NT2/D1 (cell line): ENCODE measurements at regions not wholly inside any gene's neighbourhood (a gene's known extent, or its start where the extent isn't known, plus 50 kb on each side); places are given as distances from the start of the nearest gene placed in this dataset.

Experiments used
- DNase-seq: peaks from one replicate; pipeline ENCODE4 v3.0.0-alpha.2; 2011; ENCODE audit warnings: low read depth, low spot score
- H3K27me3 ChIP-seq: 2 replicates; pipeline ENCODE4 v1.6.0; 2011; ENCODE audit warnings: mild to moderate bottlenecking; ENCODE audit not compliant: insufficient read length, insufficient read depth
- H3K36me3 ChIP-seq: 2 replicates; pipeline ENCODE4 v1.6.1; 2011; ENCODE audit warnings: mild to moderate bottlenecking, low read length, mixed read lengths; ENCODE audit not compliant: insufficient read depth, insufficient read length
- H3K4me1 ChIP-seq: 2 replicates; pipeline ENCODE4 v1.5.1; 2011; ENCODE audit not compliant: insufficient read depth, insufficient read length
- H3K4me3 ChIP-seq: 2 replicates; pipeline ENCODE4 v1.5.1; 2011; ENCODE audit warnings: low read depth; ENCODE audit not compliant: insufficient read length
- H3K9ac ChIP-seq: 2 replicates; pipeline ENCODE4 v1.6.0; 2011; ENCODE audit warnings: low read depth; ENCODE audit not compliant: insufficient read length
- H3K9me3 ChIP-seq: 2 replicates; pipeline ENCODE4 v1.5.1; 2011; ENCODE audit warnings: mild to moderate bottlenecking, low read length; ENCODE audit not compliant: insufficient read depth
- SUZ12 ChIP-seq: IDR thresholded peaks from 2 replicates; pipeline ENCODE4 v1.6.1; 2011; ENCODE audit not compliant: insufficient read length, insufficient read depth; ENCODE audit errors: extremely low read depth
- YY1 ChIP-seq: IDR thresholded peaks from 2 replicates; pipeline ENCODE4 v1.6.1; 2011; ENCODE audit not compliant: insufficient read length, insufficient read depth
- ZNF274 ChIP-seq: IDR thresholded peaks from 2 replicates; pipeline ENCODE4 v1.6.1; 2011; ENCODE audit warnings: mild to moderate bottlenecking, low read depth, low read length

DNA sequence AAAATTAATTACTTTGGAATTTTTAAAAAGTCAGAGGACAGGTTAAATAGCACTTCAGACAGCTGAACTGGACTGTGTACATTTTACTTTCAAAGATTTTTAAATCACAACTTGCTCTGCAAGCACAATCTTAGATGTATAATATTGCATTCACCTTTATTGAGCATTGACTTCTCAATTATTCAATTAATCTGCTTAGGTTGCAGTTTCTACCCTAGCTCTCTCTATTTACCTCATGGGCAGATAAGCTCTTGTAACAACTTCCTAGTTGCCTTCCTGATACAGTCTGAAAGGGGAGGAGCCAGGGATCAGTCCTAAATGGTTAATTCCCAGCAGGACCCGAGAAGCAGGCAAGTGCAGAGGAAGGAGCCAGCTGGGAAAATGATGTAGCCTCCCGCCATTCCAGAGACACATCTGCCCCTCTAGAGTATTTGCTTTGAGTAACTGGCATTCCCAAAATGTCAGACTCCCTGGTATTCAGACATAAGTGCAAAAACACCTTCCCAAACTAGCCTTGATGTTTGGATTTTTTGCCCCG lies 302.8 kb downstream of the GALC start:
- no peaks in the 10 kb centered on the region for H3K4me1 ChIP-seq
- no peak overlapping the region for H3K4me3 ChIP-seq
- TF ChIP-seq YY1 (no peak), ZNF274 (no peak), SUZ12 (no peak)
- no peak overlapping the region for H3K9ac ChIP-seq
- H3K9me3 ChIP-seq, result no peaks in the 10 kb centered on the region
- no peaks in the 10 kb centered on the region for H3K27me3 ChIP-seq
- DNase-seq, result no peak
- no peaks in the 10 kb centered on the region for H3K36me3 ChIP-seq

DNA sequence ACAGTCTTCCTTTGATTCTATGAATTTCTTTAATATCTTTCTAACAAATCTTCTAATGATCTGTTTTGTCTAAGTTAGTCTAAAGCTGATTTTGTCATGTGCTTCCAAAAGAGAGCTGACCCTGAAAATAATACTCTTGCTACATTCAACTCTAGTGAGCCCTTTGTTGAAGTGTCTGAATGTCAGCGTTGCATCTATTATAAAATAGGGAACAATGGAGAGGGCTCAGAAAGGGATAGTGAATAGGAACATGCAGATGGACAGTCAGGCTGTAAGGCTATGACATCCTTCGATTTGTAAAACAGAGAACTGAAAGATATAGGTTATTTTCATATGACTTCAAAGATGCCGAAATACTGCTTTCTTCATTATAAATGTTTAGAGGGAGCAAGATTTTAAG lies 304.5 kb downstream of the GALC start:
- H3K9me3 ChIP-seq, result no peaks in the 10 kb centered on the region
- H3K9ac ChIP-seq, result no peak overlapping the region
- no peaks in the 10 kb centered on the region for H3K27me3 ChIP-seq
- no peaks in the 10 kb centered on the region for H3K4me1 ChIP-seq
- H3K36me3 ChIP-seq, result no peaks in the 10 kb centered on the region
- no peak overlapping the region for H3K4me3 ChIP-seq
- DNase-seq, result no peak
- no peak for TF ChIP-seq YY1

DNA sequence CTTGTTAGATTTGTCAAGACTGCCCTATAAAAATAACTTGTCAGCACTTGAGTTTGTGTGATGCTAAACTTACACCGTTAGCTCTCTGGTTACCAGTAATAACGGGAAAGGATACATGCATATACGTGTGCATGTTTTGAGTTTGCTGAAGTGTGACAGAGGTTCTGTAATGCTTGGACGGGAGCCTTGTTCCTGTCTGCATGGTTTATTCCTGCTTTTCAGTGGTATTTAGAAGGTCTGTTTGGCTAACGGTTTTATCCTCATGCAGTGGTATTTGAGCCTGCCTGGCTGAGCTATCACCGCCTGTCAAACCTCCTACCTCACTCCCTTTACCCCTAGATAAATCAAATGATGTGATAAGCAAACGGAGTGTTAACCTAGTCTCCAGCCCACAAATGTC lies 305.6 kb downstream of the GALC start:
- no peak for DNase-seq

DNA sequence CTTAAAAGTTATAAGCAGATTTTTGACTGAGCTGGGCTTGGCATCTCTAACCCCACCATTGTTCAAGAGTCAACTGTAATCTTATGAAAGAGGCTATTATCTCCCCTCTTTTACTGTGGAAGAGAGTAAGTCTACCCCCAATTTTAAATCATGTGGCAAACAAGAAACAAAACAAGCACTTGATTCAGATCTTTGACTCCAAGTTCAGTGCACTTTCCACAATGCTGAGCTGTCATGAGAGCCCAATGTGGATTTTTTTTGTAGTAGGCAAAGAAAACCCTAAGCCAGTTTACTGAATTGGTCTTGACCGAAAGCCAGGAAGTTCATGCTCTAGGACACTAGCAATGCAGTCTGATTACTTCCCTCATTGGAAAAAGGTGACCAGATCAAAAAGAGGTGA lies 306.2 kb downstream of the GALC start:
- H3K4me3 ChIP-seq, result no peak overlapping the region
- DNase-seq, result no peak
- TF ChIP-seq SUZ12, result no peak
- TF ChIP-seq YY1, result no peak
- no peak for TF ChIP-seq ZNF274

More for the DNA sequence above, 305.6 kb downstream of the GALC start:
- Histone ChIP-seq H3K4me1 (no peaks in the 10 kb centered on the region), H3K9me3 (no peaks in the 10 kb centered on the region), H3K36me3 (no peaks in the 10 kb centered on the region), H3K9ac (no peak overlapping the region), H3K4me3 (no peak overlapping the region), H3K27me3 (no peaks in the 10 kb centered on the region)
- TF ChIP-seq ZNF274 (no peak), YY1 (no peak), SUZ12 (no peak)

DNA sequence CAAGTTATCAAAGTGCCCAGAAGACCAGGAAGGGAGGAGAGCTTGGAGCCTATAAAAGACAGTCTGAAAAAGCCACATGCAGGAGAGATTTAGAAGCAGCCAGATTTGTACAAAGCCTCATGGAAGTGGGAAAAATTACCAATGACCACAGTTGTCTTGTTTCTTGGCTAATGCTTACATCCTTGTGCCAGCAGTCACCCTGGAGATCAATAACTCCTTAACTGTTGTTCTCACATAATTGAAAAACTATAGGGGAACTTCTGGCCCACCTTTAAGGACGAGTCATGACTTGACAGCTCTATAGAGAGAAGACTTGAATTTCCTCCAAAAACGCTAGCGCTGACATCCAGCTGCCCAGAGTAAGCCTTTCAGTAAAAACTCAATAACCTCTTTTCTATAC lies 313.1 kb downstream of the GALC start:
- no peak overlapping the region for H3K9ac ChIP-seq
- H3K4me3 ChIP-seq, result no peak overlapping the region
- DNase-seq, result no peak
- no peaks in the 10 kb centered on the region for H3K4me1 ChIP-seq
- TF ChIP-seq YY1 (no peak), SUZ12 (no peak), ZNF274 (no peak)
- H3K27me3 ChIP-seq, result no peaks in the 10 kb centered on the region
- no peaks in the 10 kb centered on the region for H3K36me3 ChIP-seq
- H3K9me3 ChIP-seq, result no peaks in the 10 kb centered on the region

More for the DNA sequence above, 306.2 kb downstream of the GALC start:
- H3K36me3 ChIP-seq, result no peaks in the 10 kb centered on the region
- H3K9ac ChIP-seq, result no peak overlapping the region
- H3K9me3 ChIP-seq, result no peaks in the 10 kb centered on the region
- H3K27me3 ChIP-seq, result no peaks in the 10 kb centered on the region
- H3K4me1 ChIP-seq, result no peaks in the 10 kb centered on the region

DNA sequence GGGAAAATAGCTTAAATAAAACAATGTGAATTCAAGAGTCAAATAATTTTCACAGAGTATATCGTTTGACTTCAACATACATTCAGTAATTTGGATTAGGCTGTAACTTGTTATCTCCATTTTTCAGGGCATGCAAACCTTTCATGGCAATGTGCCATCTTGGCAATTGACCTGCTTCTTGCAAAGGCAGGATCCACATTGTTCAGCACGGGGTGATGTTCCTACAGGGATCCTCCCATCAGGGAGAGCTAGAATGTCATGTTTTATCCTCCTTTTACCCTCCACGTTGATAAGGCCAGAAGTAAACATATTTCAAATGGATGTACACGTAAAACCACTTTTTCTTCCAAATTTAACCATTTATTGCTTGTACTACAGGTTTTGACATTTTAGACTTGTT lies 314.4 kb downstream of the GALC start:
- Histone ChIP-seq H3K9ac (no peak overlapping the region), H3K4me1 (no peaks in the 10 kb centered on the region), H3K36me3 (no peaks in the 10 kb centered on the region), H3K4me3 (no peak overlapping the region), H3K27me3 (no peaks in the 10 kb centered on the region), H3K9me3 (no peaks in the 10 kb centered on the region)
- no peak for DNase-seq
- TF ChIP-seq SUZ12 (no peak), YY1 (no peak), ZNF274 (no peak)

DNA sequence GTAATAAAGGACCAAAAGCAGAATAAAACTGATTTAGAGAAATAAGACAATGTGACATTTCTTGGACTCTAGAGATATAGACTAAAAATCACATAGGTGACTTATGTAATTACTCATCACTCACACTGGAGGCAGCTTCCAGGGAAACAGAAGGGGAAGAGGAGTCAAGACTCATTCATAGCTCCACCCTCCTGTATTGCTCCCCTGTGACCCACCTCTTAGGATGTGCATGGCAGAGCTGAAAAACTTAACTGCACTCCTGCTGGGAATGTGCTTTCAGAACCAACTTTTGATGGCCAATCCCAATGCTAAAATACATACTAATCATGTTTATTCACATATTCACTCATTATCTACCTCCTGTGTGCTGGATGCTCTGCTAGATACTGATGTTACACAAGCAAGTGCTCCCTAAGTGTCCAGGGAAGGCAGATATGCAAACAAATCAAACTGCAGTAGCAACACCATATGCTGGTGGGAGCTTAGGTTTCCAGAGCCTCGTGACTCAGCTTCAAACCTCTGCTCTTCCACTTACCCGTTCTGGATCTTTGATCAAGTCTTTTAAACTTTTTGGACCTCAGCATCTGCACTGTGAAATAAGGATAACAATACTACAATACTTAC lies 316.1 kb downstream of the GALC start:
- Histone ChIP-seq H3K36me3 (no peaks in the 10 kb centered on the region), H3K27me3 (no peaks in the 10 kb centered on the region), H3K9ac (no peak overlapping the region), H3K4me1 (no peaks in the 10 kb centered on the region), H3K4me3 (no peak overlapping the region), H3K9me3 (no peaks in the 10 kb centered on the region)
- no peak for TF ChIP-seq SUZ12
- no peak for TF ChIP-seq YY1
- TF ChIP-seq ZNF274, result no peak
- no peak for DNase-seq

DNA sequence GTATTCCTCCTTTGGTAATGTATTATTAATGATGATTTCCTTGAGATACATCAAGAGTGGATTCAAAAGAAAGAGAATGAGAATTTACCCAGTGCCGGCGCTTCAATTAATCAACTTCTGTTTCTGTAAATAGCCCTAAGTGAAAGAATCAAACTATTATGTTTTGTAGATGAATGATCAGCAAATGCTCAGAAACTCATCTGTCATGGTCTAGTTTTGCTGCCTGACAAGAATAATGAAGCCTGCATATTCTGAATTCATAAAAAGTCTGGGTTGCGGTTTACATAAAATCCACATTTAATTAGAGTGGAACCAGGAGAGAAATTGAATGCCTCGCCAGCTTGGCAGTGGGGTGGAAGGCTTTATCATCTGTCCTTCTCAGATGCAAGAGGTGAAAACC lies 325.3 kb downstream of the GALC start:
- no peaks in the 10 kb centered on the region for H3K4me1 ChIP-seq
- no peaks in the 10 kb centered on the region for H3K27me3 ChIP-seq
- no peaks in the 10 kb centered on the region for H3K9me3 ChIP-seq
- no peak for DNase-seq
- no peaks in the 10 kb centered on the region for H3K36me3 ChIP-seq
- TF ChIP-seq ZNF274 (no peak), YY1 (no peak), SUZ12 (no peak)
- H3K9ac ChIP-seq, result no peak overlapping the region
- H3K4me3 ChIP-seq, result no peak overlapping the region
